HFFc6 (cell line): ENCODE measurements at regions not wholly inside any gene's neighbourhood (a gene's known extent, or its start where the extent isn't known, plus 50 kb on each side); places are given as distances from the start of the nearest gene placed in this dataset.

Source experiments
- DNase-seq: peaks from one replicate; pipeline ENCODE4 v3.0.0-alpha.2; 2018
- H3K27ac Mint-ChIP-seq: 2 replicates; pipeline ENCODE4 v1.8.0; 2020; ENCODE audit warnings: mild to moderate bottlenecking, mixed read lengths
- H3K27me3 Mint-ChIP-seq: 2 replicates; pipeline ENCODE4 v1.8.0; 2021; ENCODE audit warnings: mild to moderate bottlenecking, moderate library complexity, mixed read lengths; ENCODE audit not compliant: insufficient read depth
- H3K36me3 Mint-ChIP-seq: 2 replicates; pipeline ENCODE4 v1.8.0; 2021; ENCODE audit warnings: low read depth, mixed read lengths
- H3K4me1 Mint-ChIP-seq: 2 replicates; pipeline ENCODE4 v1.8.0; 2020; ENCODE audit warnings: low read depth, mixed read lengths
- H3K4me3 Mint-ChIP-seq: 2 replicates; pipeline ENCODE4 v1.8.0; 2020; ENCODE audit warnings: mild to moderate bottlenecking, moderate library complexity, mixed read lengths
- H3K9me3 Mint-ChIP-seq: 2 replicates; pipeline ENCODE4 v1.8.0; 2020; ENCODE audit warnings: mild to moderate bottlenecking, mixed read lengths
- TF ChIP-seq, protein P1 (sequence below): fragments of 200-600 bp; sonication (generic); IDR thresholded peaks from 2 replicates; pipeline ENCODE4 v1.5.0; 2021; ENCODE audit warnings: antibody characterized with exemption, mild to moderate bottlenecking

DNA sequence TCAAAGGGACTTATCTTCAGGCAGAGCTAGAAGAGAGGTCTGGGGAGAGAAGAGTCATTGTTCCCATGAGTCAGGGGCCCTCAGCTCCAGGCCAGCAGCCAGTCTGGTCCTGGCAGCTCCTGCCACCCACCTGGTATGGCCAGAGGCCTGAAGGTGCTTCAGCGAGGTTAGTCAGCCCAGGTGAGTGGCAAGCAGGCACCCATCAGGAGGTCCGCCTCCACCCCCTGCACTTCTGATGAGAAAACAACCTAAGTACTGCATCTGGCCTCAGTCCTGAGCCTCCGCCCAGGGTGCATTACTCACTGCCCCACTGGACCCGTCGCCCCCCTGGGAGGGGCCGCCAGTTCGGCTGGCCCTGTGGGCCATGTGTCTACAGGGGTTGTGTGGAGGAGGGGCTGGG lies 130.2 kb downstream of the INHBB start:
- no peak for DNase-seq
- Mint-ChIP-seq H3K4me3 (no peak overlapping the region), H3K9me3 (peaks cover 13% of the 10 kb centered on the region), H3K27ac (no peak overlapping the region), H3K4me1 (peaks cover 10% of the 10 kb centered on the region), H3K27me3 (peaks cover 13% of the 10 kb centered on the region), H3K36me3 (peaks cover 10% of the 10 kb centered on the region)
- TF ChIP-seq, protein P1, sequence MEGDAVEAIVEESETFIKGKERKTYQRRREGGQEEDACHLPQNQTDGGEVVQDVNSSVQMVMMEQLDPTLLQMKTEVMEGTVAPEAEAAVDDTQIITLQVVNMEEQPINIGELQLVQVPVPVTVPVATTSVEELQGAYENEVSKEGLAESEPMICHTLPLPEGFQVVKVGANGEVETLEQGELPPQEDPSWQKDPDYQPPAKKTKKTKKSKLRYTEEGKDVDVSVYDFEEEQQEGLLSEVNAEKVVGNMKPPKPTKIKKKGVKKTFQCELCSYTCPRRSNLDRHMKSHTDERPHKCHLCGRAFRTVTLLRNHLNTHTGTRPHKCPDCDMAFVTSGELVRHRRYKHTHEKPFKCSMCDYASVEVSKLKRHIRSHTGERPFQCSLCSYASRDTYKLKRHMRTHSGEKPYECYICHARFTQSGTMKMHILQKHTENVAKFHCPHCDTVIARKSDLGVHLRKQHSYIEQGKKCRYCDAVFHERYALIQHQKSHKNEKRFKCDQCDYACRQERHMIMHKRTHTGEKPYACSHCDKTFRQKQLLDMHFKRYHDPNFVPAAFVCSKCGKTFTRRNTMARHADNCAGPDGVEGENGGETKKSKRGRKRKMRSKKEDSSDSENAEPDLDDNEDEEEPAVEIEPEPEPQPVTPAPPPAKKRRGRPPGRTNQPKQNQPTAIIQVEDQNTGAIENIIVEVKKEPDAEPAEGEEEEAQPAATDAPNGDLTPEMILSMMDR, result no peak

DNA sequence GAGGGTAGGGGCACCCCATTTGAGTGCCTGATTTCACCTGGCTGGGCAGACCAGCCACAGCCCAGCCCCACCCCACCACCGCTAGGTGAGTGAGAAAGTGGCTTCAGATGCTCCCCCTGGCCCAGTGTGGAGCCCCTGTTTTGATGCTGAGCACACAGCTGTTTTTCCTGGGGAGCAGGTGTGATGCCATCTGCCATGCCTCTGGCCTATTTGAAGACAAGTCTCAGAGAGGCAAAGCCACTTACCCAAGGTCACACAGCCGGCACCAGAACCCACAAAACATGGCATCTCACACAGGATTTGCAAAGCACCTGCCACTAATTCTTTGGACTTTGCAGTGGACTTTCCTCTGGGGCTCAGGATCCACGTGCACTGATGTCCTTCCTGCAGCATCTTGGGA lies 131.3 kb downstream of the INHBB start:
- Mint-ChIP-seq H3K4me3 (no peak overlapping the region), H3K4me1 (0 out of 2 replicates have a peak, but pooled peaks cover 6% of the 10 kb centered on the region), H3K27me3 (peaks cover 17% of the 10 kb centered on the region), H3K36me3 (peaks cover 5% of the 10 kb centered on the region), H3K9me3 (peaks cover 8% of the 10 kb centered on the region), H3K27ac (no peak overlapping the region)
- DNase-seq, result no peak
- TF ChIP-seq, protein P1, result no peak

DNA sequence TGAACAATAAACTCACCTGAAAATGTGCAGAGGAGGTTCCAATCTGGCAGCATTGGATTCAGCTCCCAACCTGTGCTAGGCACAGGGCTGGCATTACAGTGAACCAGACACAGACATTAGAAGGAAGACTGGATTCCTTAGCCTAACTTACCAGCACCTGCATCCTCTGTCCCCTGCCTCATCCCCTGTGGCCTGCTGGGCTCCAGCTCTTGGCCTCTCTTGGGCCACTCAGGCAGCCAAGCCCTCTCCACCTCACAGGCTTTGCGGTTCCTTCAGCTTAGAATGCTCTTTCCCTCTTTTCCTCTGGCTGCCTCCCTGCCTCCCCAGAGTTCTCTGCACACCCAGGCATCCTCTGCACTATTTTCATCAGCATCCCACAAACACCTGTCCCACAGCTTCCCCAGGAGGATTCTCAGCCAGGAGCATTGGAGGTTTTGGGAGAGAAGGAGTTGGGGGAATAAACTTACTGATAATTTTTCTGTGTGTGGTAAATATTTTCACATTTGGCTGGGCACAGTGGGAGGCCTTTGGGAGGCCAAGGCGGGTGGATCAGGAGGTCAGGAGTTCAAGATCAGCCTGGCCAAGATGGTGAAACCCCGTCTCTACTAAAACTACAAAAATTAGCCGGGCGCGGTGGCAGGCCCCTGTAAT lies 132.0 kb downstream of the INHBB start:
- no peak overlapping the region for H3K4me3 Mint-ChIP-seq
- TF ChIP-seq, protein P1, result no peak
- H3K4me1 Mint-ChIP-seq, result 0 out of 2 replicates have a peak, but pooled peaks cover 6% of the 10 kb centered on the region
- H3K9me3 Mint-ChIP-seq, result peaks cover under 1% of the 10 kb centered on the region
- peaks cover 19% of the 10 kb centered on the region for H3K27me3 Mint-ChIP-seq
- DNase-seq, result no peak
- H3K36me3 Mint-ChIP-seq, result no peaks in the 10 kb centered on the region
- no peak overlapping the region for H3K27ac Mint-ChIP-seq

DNA sequence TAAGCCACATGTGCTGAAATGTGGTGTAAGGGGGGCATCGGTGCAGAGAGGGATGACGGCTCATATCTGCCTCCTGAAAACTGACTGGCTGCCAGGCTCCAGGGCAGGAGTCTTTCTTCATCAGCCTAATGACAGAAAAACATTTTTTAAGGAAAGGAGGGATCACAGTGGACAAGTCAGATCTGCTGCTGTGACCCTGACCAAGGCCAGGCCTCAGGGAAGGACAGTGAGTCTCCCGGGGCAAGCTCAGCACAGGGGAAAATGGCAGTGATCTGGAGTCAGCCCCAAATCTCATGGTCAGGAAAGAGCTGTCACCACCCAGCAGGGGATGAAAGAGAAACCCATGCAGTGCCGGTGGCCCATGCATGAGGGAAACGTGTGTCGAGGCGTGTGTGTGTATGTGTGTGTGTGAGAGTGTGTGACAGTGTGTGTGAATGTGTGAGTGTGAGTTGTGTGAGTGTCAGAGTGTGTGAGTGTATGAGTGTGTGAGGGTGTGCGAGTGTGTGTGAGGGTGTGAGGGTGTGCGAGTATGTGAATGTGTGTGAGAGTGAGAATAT lies 134.5 kb downstream of the INHBB start:
- no peak for DNase-seq
- no peak overlapping the region for H3K27ac Mint-ChIP-seq
- TF ChIP-seq, protein P1, result no peak
- H3K4me1 Mint-ChIP-seq, result 0 out of 2 replicates have a peak, but pooled peaks cover 6% of the 10 kb centered on the region
- H3K36me3 Mint-ChIP-seq, result no peaks in the 10 kb centered on the region
- H3K27me3 Mint-ChIP-seq, result peaks cover 26% of the 10 kb centered on the region
- no peaks in the 10 kb centered on the region for H3K9me3 Mint-ChIP-seq
- H3K4me3 Mint-ChIP-seq, result no peak overlapping the region

DNA sequence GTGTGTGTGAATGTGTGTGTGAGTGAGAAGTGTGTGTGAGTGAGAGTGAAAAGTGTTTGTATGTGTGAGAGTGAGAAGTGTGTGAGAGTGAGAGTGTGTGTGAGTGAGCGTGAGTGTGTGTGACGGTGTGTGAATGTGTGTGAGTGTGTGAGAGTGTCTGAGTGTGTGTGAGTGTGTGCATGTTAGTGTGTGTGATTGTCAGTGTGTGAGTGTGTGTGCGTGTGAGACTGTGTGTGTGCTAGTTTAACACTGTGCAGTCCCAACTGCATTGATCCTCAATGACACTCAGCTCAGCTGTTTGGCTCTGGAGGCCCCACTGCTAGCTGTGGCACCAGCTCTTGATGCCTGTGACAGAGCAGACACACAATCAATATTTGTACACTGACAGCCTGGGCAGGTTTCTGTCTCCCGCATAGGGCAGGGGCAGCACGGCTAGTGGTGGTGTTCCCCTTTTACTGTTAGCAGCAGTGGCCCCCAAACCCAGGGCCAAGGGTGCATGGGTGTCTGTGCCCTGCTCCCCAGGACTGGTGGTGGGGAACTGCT lies 135.0 kb downstream of the INHBB start:
- Mint-ChIP-seq H3K9me3 (no peaks in the 10 kb centered on the region), H3K27ac (no peak overlapping the region), H3K4me3 (no peak overlapping the region), H3K4me1 (0 out of 2 replicates have a peak, but pooled peaks cover 1% of the 10 kb centered on the region), H3K27me3 (peaks cover 28% of the 10 kb centered on the region), H3K36me3 (no peaks in the 10 kb centered on the region)
- no peak for DNase-seq
- TF ChIP-seq, protein P1, result no peak
